K562 (cell line): ENCODE measurements at regions not wholly inside any gene's neighbourhood (a gene's known extent, or its start where the extent isn't known, plus 50 kb on each side); places are given as distances from the start of the nearest gene placed in this dataset.

Experiments
- ATAC-seq: fragments of 200-7000 bp; cut with Tn5 transposase; 3 replicates; pipeline ENCODE4 v1.9.1; 2020; ENCODE audit warnings: moderate library complexity
- BruUV-seq: library from RNA; stranded (reverse); fragments of 400-500 nt; replicated peaks from 2 replicates; lab custom pipeline; 2021; lab: Mats Ljungman, UMichigan
- CTCF ChIA-PET: fragments of 300-600 bp; formaldehyde crosslinking; extraction: SDS; loops from one replicate; lab custom pipeline; 2021; ENCODE audit warnings: low intra/inter-chr PET ratio; lab: Yijun Ruan, JAX
- POLR2A ChIA-PET: fragments of 300-600, 350-650 bp; sonication (Branson Sonifier 250); formaldehyde crosslinking; extraction: SDS; loops from one replicate; lab custom pipeline; 2021; ENCODE audit warnings: antibody characterized with exemption, inconsistent platforms; lab: Yijun Ruan, JAX
- DNase-seq, 4 experiments: peaks; one replicate each; pipeline versions ENCODE4 v3.0.0 to v3.0.0-alpha.2; 2011 to 2018; ENCODE audit warnings: low spot score in 3 of 4, mixed read lengths in 3 of 4; ENCODE audit errors: extremely low read depth in 1 of 4
- FAIRE-seq: peaks from 2 replicates; lab custom pipeline; 2011; peaks lifted over from hg19 to GRCh38; lab: Jason Lieb, UNC
- H2AFZ ChIP-seq: 2 replicates; pipeline ENCODE4 v1.6.0; 2011; ENCODE audit warnings: low read depth, low read length, control low read depth, inconsistent platforms
- H3K27ac ChIP-seq: fragments of 200-600 bp; 3 replicates; pipeline ENCODE4 v1.8.0; 2011; ENCODE audit warnings: low read depth, mild to moderate bottlenecking, control low read depth, inconsistent platforms, low read length, moderate library complexity, mixed read lengths; ENCODE audit errors: extremely low read depth
- H3K27me3 ChIP-seq, 2 experiments: fragments of 300-600 bp in 1 of 2; 2 replicates in 1 of 2; 3 replicates in 1 of 2; pipeline versions ENCODE4 v1.6.0 to v1.8.0; 2011; ENCODE audit warnings: inconsistent platforms in 2 of 2, low read length in 2 of 2, mild to moderate bottlenecking in 1 of 2, mixed read lengths in 1 of 2, moderate library complexity in 1 of 2; ENCODE audit not compliant: control insufficient read depth in 2 of 2, insufficient read depth in 2 of 2
- H3K36me3 ChIP-seq: fragments of 300-600 bp; 3 replicates; pipeline ENCODE4 v1.8.0; 2011; ENCODE audit warnings: mild to moderate bottlenecking, low read length, inconsistent platforms; ENCODE audit not compliant: control insufficient read depth, insufficient read depth
- H3K4me1 ChIP-seq, 2 experiments: fragments of 200-600 bp in 1 of 2; replicated peaks in 1 of 2; 2 replicates in 1 of 2; 3 replicates in 1 of 2; pipeline versions ENCODE4 v1.5.1 to v1.8.0; 2011; ENCODE audit warnings: inconsistent platforms in 2 of 2, low read length in 2 of 2, mild to moderate bottlenecking in 1 of 2, mixed read lengths in 1 of 2, moderate library complexity in 1 of 2; ENCODE audit not compliant: control insufficient read depth in 2 of 2, insufficient read depth in 2 of 2
- H3K4me2 ChIP-seq: 2 replicates; pipeline ENCODE4 v1.6.1; 2011; ENCODE audit warnings: low read length, control low read depth, inconsistent platforms, mixed read lengths; ENCODE audit not compliant: insufficient read depth
- H3K4me3 ChIP-seq: fragments of 200-600 bp; sonication (generic), shearing (Covaris generic); 2 replicates; pipeline ENCODE4 v1.5.1; 2016; ENCODE audit warnings: control low read depth, inconsistent platforms
- H3K79me2 ChIP-seq: fragments of 200-600 bp; 3 replicates; pipeline ENCODE4 v1.8.0; 2011; ENCODE audit warnings: low read length, inconsistent platforms; ENCODE audit not compliant: control insufficient read depth, insufficient read depth
- H3K9ac ChIP-seq, 2 experiments: 2 replicates each; pipeline versions ENCODE4 v1.6.0 to v1.6.1; 2011; ENCODE audit warnings: low read depth in 2 of 2, low read length in 2 of 2, control low read depth in 1 of 2, inconsistent platforms in 1 of 2, mild to moderate bottlenecking in 1 of 2, mixed read lengths in 1 of 2; ENCODE audit not compliant: insufficient read depth in 1 of 2
- H3K9me1 ChIP-seq: one replicate; pipeline ENCODE4 v1.6.0; 2011; ENCODE audit warnings: inconsistent platforms, mild to moderate bottlenecking, low read length, moderate library complexity; ENCODE audit not compliant: control insufficient read depth, insufficient read depth
- H3K9me3 ChIP-seq: replicated peaks from 2 replicates; pipeline ENCODE4 v1.5.1; 2011; ENCODE audit warnings: low read depth, low read length, inconsistent platforms; ENCODE audit not compliant: control insufficient read depth, insufficient read depth
- H4K20me1 ChIP-seq: replicated peaks from 2 replicates; pipeline ENCODE4 v1.6.1; 2011; ENCODE audit warnings: low read length, inconsistent platforms, mixed read lengths; ENCODE audit not compliant: control insufficient read depth, insufficient read depth
- BCOR ChIP-seq: fragments of 450-650 bp; IDR thresholded peaks from 2 replicates; pipeline ENCODE4 v1.6.1; 2016
- CXXC5 ChIP-seq: fragments of 250-450 bp; sonication (Bioruptor Pico); IDR thresholded peaks from 2 replicates; pipeline ENCODE4 v1.8.0; 2022; ENCODE audit warnings: inconsistent platforms, mild to moderate bottlenecking, moderate library complexity
- EZH2 ChIP-seq: IDR thresholded peaks from 2 replicates; pipeline ENCODE4 v1.6.1; 2012; ENCODE audit warnings: low read depth, mild to moderate bottlenecking, inconsistent platforms, low read length, borderline replicate concordance
- LEF1 ChIP-seq: fragments of 450-650 bp; IDR thresholded peaks from 2 replicates; pipeline ENCODE4 v1.6.1; 2016; ENCODE audit warnings: mild to moderate bottlenecking
- MAFG ChIP-seq: fragments of 450-650 bp; conservative IDR thresholded peaks from 2 replicates; pipeline ENCODE4 v1.6.1; 2016; ENCODE audit warnings: missing genetic modification characterization, missing compliant biosample characterization
- MEF2D ChIP-seq: conservative IDR thresholded peaks from 2 replicates; pipeline ENCODE4 v1.6.1; 2016; ENCODE audit warnings: low read depth, missing genetic modification characterization, missing compliant biosample characterization
- PHF21A ChIP-seq: fragments of 450-650 bp; IDR thresholded peaks from 2 replicates; pipeline ENCODE4 v1.6.1; 2017; ENCODE audit warnings: low read depth, borderline replicate concordance
- RBM14 ChIP-seq: fragments of 200-400 bp; formaldehyde crosslinking; IDR thresholded peaks from 2 replicates; pipeline ENCODE4 v1.6.1; 2018; ENCODE audit warnings: low read depth, mild to moderate bottlenecking, low read length, moderate library complexity, borderline replicate concordance; ENCODE audit not compliant: insufficient read depth
- RBM34 ChIP-seq: fragments of 200-400 bp; formaldehyde crosslinking; IDR thresholded peaks from 2 replicates; pipeline ENCODE4 v1.6.1; 2018; ENCODE audit warnings: low read length, borderline replicate concordance; ENCODE audit not compliant: insufficient read depth
- SMARCA4 ChIP-seq: fragments of 450-650 bp; IDR thresholded peaks from 2 replicates; pipeline ENCODE4 v1.6.1; 2016
- SMARCB1 ChIP-seq: IDR thresholded peaks from 2 replicates; pipeline ENCODE4 v1.6.1; 2011; ENCODE audit warnings: improper control_type of control experiment, low read depth; ENCODE audit not compliant: insufficient read length
- SP1 ChIP-seq: sonication (generic); formaldehyde crosslinking; IDR thresholded peaks from 2 replicates; pipeline ENCODE4 v1.8.1; 2022; ENCODE audit warnings: mild to moderate bottlenecking, missing genetic modification reagents
- TAF1 ChIP-seq: IDR thresholded peaks from 2 replicates; pipeline ENCODE4 v1.6.1; 2011; ENCODE audit warnings: mild to moderate bottlenecking, low read length, moderate library complexity; ENCODE audit not compliant: insufficient read depth, control insufficient read depth, severe bottlenecking; ENCODE audit errors: extremely low read depth
- ZEB2 ChIP-seq: fragments of 450-650 bp; IDR thresholded peaks from 2 replicates; pipeline ENCODE4 v1.6.1; 2016
- ZNF644 ChIP-seq: fragments of 200-800 bp; sonication (Bioruptor generic); IDR thresholded peaks from 2 replicates; pipeline ENCODE4 v1.6.1; 2016; ENCODE audit warnings: low read depth, missing genetic modification characterization, missing compliant biosample characterization
- ZNF717 ChIP-seq: fragments of 250-450 bp; sonication (Bioruptor Pico); IDR thresholded peaks from 2 replicates; pipeline ENCODE4 v1.5.0; 2021
- ZSCAN32 ChIP-seq: fragments of 450-650 bp; formaldehyde crosslinking; IDR thresholded peaks from 2 replicates; pipeline ENCODE4 v1.4.0; 2020; ENCODE audit warnings: mild to moderate bottlenecking, moderate library complexity
- WGBS: fragments of 100-300 bp; shearing (Covaris generic); methylation state at CpG from one replicate; pipeline ENCODE4 v1.1.6; 2016; ENCODE audit warnings: low coverage, mixed read lengths; ENCODE audit not compliant: insufficient coverage; ENCODE audit errors: missing lambda C conversion rate; 5-methylcytosine and 5-hydroxymethylcytosine counted together
- in situ Hi-C: fragments of 300-500 bp; cut with MboI; formaldehyde crosslinking; loops from 4 replicates; pipeline ENCODE4 v1.15.0; 2018; ENCODE audit warnings: inconsistent platforms, mixed read lengths
- intact Hi-C: fragments of 100-400 bp; cut with micrococcal nuclease; formaldehyde crosslinking; loops from 2 replicates; pipeline ENCODE4 v1.14.2; 2022
- TF ChIP-seq, protein P1 (sequence below): fragments of 450-650 bp; formaldehyde crosslinking; IDR thresholded peaks from 2 replicates; pipeline ENCODE4 v1.4.0; 2020; ENCODE audit warnings: mild to moderate bottlenecking, moderate library complexity
- TF ChIP-seq, protein P2 (sequence below): fragments of 450-650 bp; IDR thresholded peaks from 2 replicates; pipeline ENCODE4 v1.6.1; 2016; ENCODE audit warnings: low read depth, mild to moderate bottlenecking, moderate library complexity
- TF ChIP-seq, protein P3 (sequence below): fragments of 250-450 bp; sonication (Bioruptor Pico); IDR thresholded peaks from 2 replicates; pipeline ENCODE4 v1.8.0; 2022; ENCODE audit warnings: moderate library complexity, mild to moderate bottlenecking, inconsistent platforms

DNA sequence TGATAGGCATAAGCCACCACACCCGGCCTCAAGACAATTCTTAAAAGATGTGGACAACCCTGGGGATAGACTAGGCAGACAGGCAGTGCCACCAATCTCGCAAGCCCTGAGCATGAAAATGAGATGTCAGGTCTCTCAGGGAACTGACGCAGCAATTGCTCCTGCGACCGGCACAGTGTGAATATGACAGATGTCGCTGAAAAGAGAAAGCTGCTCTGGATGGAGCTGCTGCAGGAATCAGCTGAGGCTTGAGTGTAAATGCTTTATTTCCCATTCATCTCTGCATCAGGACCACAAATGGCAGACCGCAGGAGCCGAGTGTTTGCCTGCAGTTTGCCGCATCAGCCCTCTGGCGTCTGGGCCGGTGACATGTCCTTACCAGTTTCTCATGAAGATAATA is 68.4 kb downstream of the TFAP2C start:
- in situ Hi-C loops, result no loop called here
- Histone ChIP-seq H3K27ac (no peak overlapping the region), H3K4me3 (no peak overlapping the region), H3K9ac (no peak overlapping the region), H3K36me3 (no peaks in the 10 kb centered on the region), H3K9me1 (no peaks in the 10 kb centered on the region), H3K4me1 (no peaks in the 10 kb centered on the region), H4K20me1 (no peaks in the 10 kb centered on the region), H3K79me2 (no peaks in the 10 kb centered on the region), H3K9me3 (no peaks in the 10 kb centered on the region), H3K4me2 (no peak overlapping the region), H3K27me3 (peaks cover 6 to 35% of the 10 kb centered on the region in 2 experiments), H2AFZ (no peak overlapping the region)
- 3% methylated on average over 11 of the region's 11 CpGs for whole genome bisulfite sequencing
- BruUV-seq, result no TSS peak
- ChIA-PET CTCF (no interaction called here), POLR2A (no interaction called here)
- no peak for DNase-seq
- intact Hi-C loops, result no loop called here
- no peak for ATAC-seq
- no peak for FAIRE-seq
- no peak for TF ChIP-seq ZNF644 (tag)
- TF ChIP-seq, protein P1, sequence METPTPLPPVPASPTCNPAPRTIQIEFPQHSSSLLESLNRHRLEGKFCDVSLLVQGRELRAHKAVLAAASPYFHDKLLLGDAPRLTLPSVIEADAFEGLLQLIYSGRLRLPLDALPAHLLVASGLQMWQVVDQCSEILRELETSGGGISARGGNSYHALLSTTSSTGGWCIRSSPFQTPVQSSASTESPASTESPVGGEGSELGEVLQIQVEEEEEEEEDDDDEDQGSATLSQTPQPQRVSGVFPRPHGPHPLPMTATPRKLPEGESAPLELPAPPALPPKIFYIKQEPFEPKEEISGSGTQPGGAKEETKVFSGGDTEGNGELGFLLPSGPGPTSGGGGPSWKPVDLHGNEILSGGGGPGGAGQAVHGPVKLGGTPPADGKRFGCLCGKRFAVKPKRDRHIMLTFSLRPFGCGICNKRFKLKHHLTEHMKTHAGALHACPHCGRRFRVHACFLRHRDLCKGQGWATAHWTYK (CRISPR knock-in tag), result no peak
- TF ChIP-seq, protein P2, sequence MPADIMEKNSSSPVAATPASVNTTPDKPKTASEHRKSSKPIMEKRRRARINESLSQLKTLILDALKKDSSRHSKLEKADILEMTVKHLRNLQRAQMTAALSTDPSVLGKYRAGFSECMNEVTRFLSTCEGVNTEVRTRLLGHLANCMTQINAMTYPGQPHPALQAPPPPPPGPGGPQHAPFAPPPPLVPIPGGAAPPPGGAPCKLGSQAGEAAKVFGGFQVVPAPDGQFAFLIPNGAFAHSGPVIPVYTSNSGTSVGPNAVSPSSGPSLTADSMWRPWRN, result no peak
- TF ChIP-seq EZH2, result no peak
- no peak for TF ChIP-seq MAFG (tag)
- no peak for TF ChIP-seq RBM14
- no peak for TF ChIP-seq BCOR
- TF ChIP-seq SP1, result no peak
- TF ChIP-seq SMARCB1, result no peak
- no peak for TF ChIP-seq TAF1
- TF ChIP-seq ZNF717 (CRISPR knock-in tag), result no peak
- TF ChIP-seq ZSCAN32 (CRISPR knock-in tag), result no peak
- no peak for TF ChIP-seq CXXC5 (CRISPR knock-in tag)
- no peak for TF ChIP-seq RBM34
- TF ChIP-seq PHF21A, result no peak
- no peak for TF ChIP-seq MEF2D (tag)
- TF ChIP-seq, protein P3, sequence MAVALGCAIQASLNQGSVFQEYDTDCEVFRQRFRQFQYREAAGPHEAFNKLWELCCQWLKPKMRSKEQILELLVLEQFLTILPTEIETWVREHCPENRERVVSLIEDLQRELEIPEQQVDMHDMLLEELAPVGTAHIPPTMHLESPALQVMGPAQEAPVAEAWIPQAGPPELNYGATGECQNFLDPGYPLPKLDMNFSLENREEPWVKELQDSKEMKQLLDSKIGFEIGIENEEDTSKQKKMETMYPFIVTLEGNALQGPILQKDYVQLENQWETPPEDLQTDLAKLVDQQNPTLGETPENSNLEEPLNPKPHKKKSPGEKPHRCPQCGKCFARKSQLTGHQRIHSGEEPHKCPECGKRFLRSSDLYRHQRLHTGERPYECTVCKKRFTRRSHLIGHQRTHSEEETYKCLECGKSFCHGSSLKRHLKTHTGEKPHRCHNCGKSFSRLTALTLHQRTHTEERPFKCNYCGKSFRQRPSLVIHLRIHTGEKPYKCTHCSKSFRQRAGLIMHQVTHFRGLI, result no peak
- no peak for TF ChIP-seq ZEB2
- no peak for TF ChIP-seq LEF1
- no peak for TF ChIP-seq SMARCA4
